ENCODE measurements at regions not wholly inside any gene's neighbourhood (a gene's known extent, or its start where the extent isn't known, plus 50 kb on each side); places are given as distances from the start of the nearest gene placed in this dataset.

- TF ChIP-seq EZH2 (IDR thresholded peaks at IDR 0.05; ENCODE audit: low read length) (no peak), CTCF (optimal IDR thresholded peaks at IDR 0.05 in 1 of 3, IDR thresholded peaks at IDR 0.05 in 1 of 3, conservative IDR thresholded peaks at IDR 0.05 in 1 of 3; ENCODE audit: extremely low read depth in 1 of 3, insufficient read depth in 2 of 3, low read length in 3 of 3) (no peak)
These were observed 1282.2 kb downstream of the ADGRL3 start for GRCh38 chr4:62482355-62482754.

Data from keratinocyte (primary cell).